Gastrocnemius medialis (tissue), 4 donors: ENCODE measurements at regions not wholly inside any gene's neighbourhood (a gene's known extent, or its start where the extent isn't known, plus 50 kb on each side); places are given as distances from the start of the nearest gene placed in this dataset.

Experiments used
- ATAC-seq, 2 donors: fragments of 150-250 bp; one replicate each; pipeline ENCODE4 v1.9.1; 2016
- DNase-seq, 2 donors: peaks; one replicate each; pipeline ENCODE4 v3.0.0-alpha.2; 2019
- H3K27ac ChIP-seq, 4 donors: fragments of 200-600 bp; sonication (generic); 1 replicate in 1 of 4; 2 replicates in 3 of 4; pipeline ENCODE4 v1.5.1; 2016 to 2018; ENCODE audit warnings: mild to moderate bottlenecking in 2 of 4, moderate library complexity in 1 of 4
- H3K27me3 ChIP-seq, 3 donors: fragments of 200-600 bp; sonication (generic) in 2 of 3; 1 replicate in 1 of 3; 2 replicates in 2 of 3; pipeline versions ENCODE4 v1.5.1 to v1.6.0; 2016 to 2019; ENCODE audit warnings: mild to moderate bottlenecking in 1 of 3, moderate library complexity in 1 of 3
- H3K36me3 ChIP-seq, 2 donors: fragments of 200-600 bp; sonication (generic) in 1 of 2; one replicate each; pipeline ENCODE4 v1.5.1; 2017 to 2018
- H3K4me1 ChIP-seq, 2 donors: fragments of 200-600 bp; sonication (generic) in 1 of 2; one replicate each; pipeline ENCODE4 v1.5.1; 2016 to 2017; ENCODE audit warnings: mild to moderate bottlenecking in 2 of 2
- H3K4me3 ChIP-seq, 4 donors: fragments of 200-600 bp; sonication (generic) in 3 of 4; 1 replicate in 1 of 4; 2 replicates in 3 of 4; pipeline ENCODE4 v1.5.1; 2016 to 2019; ENCODE audit warnings: mild to moderate bottlenecking in 2 of 4
- H3K9me3 ChIP-seq, 3 donors: fragments of 200-600 bp; sonication (generic) in 2 of 3; 1 replicate in 1 of 3; 2 replicates in 2 of 3; pipeline ENCODE4 v1.5.1; 2016 to 2019
- CTCF ChIP-seq, 5 experiments: fragments of 450-650 bp in 3 of 5; fragments of 200-600 bp in 2 of 5; sonication (generic) in 2 of 5; IDR thresholded peaks in 4 of 5; conservative IDR thresholded peaks in 1 of 5; 1 replicate in 4 of 5; 2 replicates in 1 of 5; pipeline ENCODE4 v1.5.1; 2016 to 2019; ENCODE audit warnings: antibody characterized with exemption in 5 of 5, mild to moderate bottlenecking in 3 of 5, moderate library complexity in 3 of 5
- POLR2A ChIP-seq, 2 donors: fragments of 450-650 bp; IDR thresholded peaks; one replicate each; pipeline ENCODE4 v1.6.1; 2017; ENCODE audit warnings: antibody characterized with exemption in 2 of 2, mild to moderate bottlenecking in 2 of 2, moderate library complexity in 2 of 2
- in situ Hi-C, 4 donors: fragments of 200-750 bp; cut with MboI; loops; one replicate each; pipeline versions ENCODE4 v1.15.0 to v1.8.0; 2017; ENCODE audit warnings: low sequenced_read_pairs in 4 of 4
- intact Hi-C: fragments of 100-400 bp; cut with DNase I; formaldehyde crosslinking; loops from one replicate; pipeline ENCODE4 v1.15.1; 2023; ENCODE audit warnings: low total_unique reads

- no peak overlapping the region for H3K27ac ChIP-seq
- ATAC-seq (no peak), DNase-seq (no peak)
- no peak for TF ChIP-seq CTCF (IDR thresholded peaks at IDR 0.05 in 4 of 5, conservative IDR thresholded peaks at IDR 0.05 in 1 of 5)
- TF ChIP-seq POLR2A (IDR thresholded peaks at IDR 0.05): no peak
- H3K9me3 ChIP-seq: no peaks in the 10 kb centered on the region
- no peaks in the 10 kb centered on the region for H3K27me3 ChIP-seq
- no peaks in the 10 kb centered on the region for H3K4me1 ChIP-seq
- in situ Hi-C loops: no loop called here
- H3K36me3 ChIP-seq: no peaks in the 10 kb centered on the region
- intact Hi-C loops: no loop called here
- no peak overlapping the region for H3K4me3 ChIP-seq
These were observed 623.9 kb downstream of the DOK5 start for GRCh38 chr20:55099251-55099650.

- H3K27me3 ChIP-seq: no peaks in the 10 kb centered on the region
- H3K9me3 ChIP-seq: no peaks in the 10 kb centered on the region
- DNase-seq (no peak), ATAC-seq (no peak)
- TF ChIP-seq POLR2A (IDR thresholded peaks at IDR 0.05) (no peak), CTCF (IDR thresholded peaks at IDR 0.05 in 4 of 5, conservative IDR thresholded peaks at IDR 0.05 in 1 of 5) (no peak)
- in situ Hi-C loops (no loop called here), intact Hi-C loops (no loop called here)
- H3K36me3 ChIP-seq: no peaks in the 10 kb centered on the region
- H3K27ac ChIP-seq: no peak overlapping the region
- H3K4me1 ChIP-seq: no peaks in the 10 kb centered on the region
- no peak overlapping the region for H3K4me3 ChIP-seq
These were observed 622.2 kb downstream of the DOK5 start for GRCh38 chr20:55097621-55098020.

- Histone ChIP-seq H3K36me3 (no peaks in the 10 kb centered on the region), H3K4me1 (no peaks in the 10 kb centered on the region), H3K27ac (no peak overlapping the region), H3K27me3 (no peaks in the 10 kb centered on the region), H3K9me3 (no peaks in the 10 kb centered on the region), H3K4me3 (no peak overlapping the region)
- DNase-seq (no peak), ATAC-seq (no peak)
- in situ Hi-C loops (no loop called here), intact Hi-C loops (no loop called here)
- no peak for TF ChIP-seq POLR2A (IDR thresholded peaks at IDR 0.05)
- TF ChIP-seq CTCF (IDR thresholded peaks at IDR 0.05 in 4 of 5, conservative IDR thresholded peaks at IDR 0.05 in 1 of 5): no peak
These were observed 620.5 kb downstream of the DOK5 start for GRCh38 chr20:55095745-55096400.

GRCh38 chr20:55094353-55094861 lies 619.0 kb downstream of the DOK5 start:
- in situ Hi-C loops: no loop called here
- DNase-seq (no peak), ATAC-seq (no peak)
- Histone ChIP-seq H3K9me3 (no peaks in the 10 kb centered on the region), H3K4me1 (no peaks in the 10 kb centered on the region), H3K4me3 (no peak overlapping the region), H3K27ac (no peak overlapping the region), H3K36me3 (no peaks in the 10 kb centered on the region), H3K27me3 (no peaks in the 10 kb centered on the region)
- TF ChIP-seq POLR2A (IDR thresholded peaks at IDR 0.05) (no peak), CTCF (IDR thresholded peaks at IDR 0.05 in 4 of 5, conservative IDR thresholded peaks at IDR 0.05 in 1 of 5) (no peak)
- intact Hi-C loops: no loop called here

- Histone ChIP-seq H3K4me3 (no peak overlapping the region), H3K9me3 (no peaks in the 10 kb centered on the region), H3K27me3 (no peaks in the 10 kb centered on the region), H3K36me3 (no peaks in the 10 kb centered on the region), H3K27ac (no peak overlapping the region), H3K4me1 (no peaks in the 10 kb centered on the region)
- TF ChIP-seq POLR2A (IDR thresholded peaks at IDR 0.05) (no peak), CTCF (IDR thresholded peaks at IDR 0.05 in 4 of 5, conservative IDR thresholded peaks at IDR 0.05 in 1 of 5) (no peak)
- ATAC-seq (no peak), DNase-seq (no peak)
- intact Hi-C loops: no loop called here
- in situ Hi-C loops: no loop called here
These were observed 614.9 kb downstream of the DOK5 start for GRCh38 chr20:55090286-55090685.
